ENCODE measurements at regions not wholly inside any gene's neighbourhood (a gene's known extent, or its start where the extent isn't known, plus 50 kb on each side); places are given as distances from the start of the nearest gene placed in this dataset.

DNA sequence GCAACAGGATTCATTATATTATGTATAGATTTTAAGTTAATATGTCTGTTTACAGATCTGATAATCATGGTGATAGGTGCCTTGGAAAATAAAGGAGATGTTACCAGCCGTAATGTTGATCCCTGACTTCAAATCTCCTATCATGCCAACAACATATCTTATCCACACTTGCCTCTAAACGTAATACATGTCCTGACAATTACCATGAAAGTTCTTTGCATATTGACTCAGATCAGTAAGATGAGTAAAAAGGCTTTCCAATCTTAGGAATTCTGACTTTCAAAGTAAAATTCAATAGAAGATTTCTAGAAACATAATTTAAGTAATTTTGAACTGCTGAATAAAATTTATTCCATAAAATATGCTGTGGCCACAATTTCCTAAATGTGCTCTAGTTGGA, 513.3 kb downstream of the ANKRD50 start:
- TF ChIP-seq, protein P1, sequence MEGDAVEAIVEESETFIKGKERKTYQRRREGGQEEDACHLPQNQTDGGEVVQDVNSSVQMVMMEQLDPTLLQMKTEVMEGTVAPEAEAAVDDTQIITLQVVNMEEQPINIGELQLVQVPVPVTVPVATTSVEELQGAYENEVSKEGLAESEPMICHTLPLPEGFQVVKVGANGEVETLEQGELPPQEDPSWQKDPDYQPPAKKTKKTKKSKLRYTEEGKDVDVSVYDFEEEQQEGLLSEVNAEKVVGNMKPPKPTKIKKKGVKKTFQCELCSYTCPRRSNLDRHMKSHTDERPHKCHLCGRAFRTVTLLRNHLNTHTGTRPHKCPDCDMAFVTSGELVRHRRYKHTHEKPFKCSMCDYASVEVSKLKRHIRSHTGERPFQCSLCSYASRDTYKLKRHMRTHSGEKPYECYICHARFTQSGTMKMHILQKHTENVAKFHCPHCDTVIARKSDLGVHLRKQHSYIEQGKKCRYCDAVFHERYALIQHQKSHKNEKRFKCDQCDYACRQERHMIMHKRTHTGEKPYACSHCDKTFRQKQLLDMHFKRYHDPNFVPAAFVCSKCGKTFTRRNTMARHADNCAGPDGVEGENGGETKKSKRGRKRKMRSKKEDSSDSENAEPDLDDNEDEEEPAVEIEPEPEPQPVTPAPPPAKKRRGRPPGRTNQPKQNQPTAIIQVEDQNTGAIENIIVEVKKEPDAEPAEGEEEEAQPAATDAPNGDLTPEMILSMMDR (IDR thresholded peaks at IDR 0.05) = no peak
- TF ChIP-seq POLR2A (IDR thresholded peaks at IDR 0.05) = no peak
